ENCODE measurements at regions not wholly inside any gene's neighbourhood (a gene's known extent, or its start where the extent isn't known, plus 50 kb on each side); places are given as distances from the start of the nearest gene placed in this dataset.

- TF ChIP-seq SP1 (IDR thresholded peaks at IDR 0.05) (no peak), FOXA1 (IDR thresholded peaks at IDR 0.05) (no peak), ARNT (IDR thresholded peaks at IDR 0.05) (no peak), TARDBP (IDR thresholded peaks at IDR 0.05) (no peak), FOXM1 (IDR thresholded peaks at IDR 0.05; ENCODE audit: borderline replicate concordance) (no peak), BHLHE40 (IDR thresholded peaks at IDR 0.05; ENCODE audit: borderline replicate concordance) (no peak), LEF1 (IDR thresholded peaks at IDR 0.05; ENCODE audit: borderline replicate concordance) (no peak), FOXK2 (IDR thresholded peaks at IDR 0.05) (no peak), CTBP1 (IDR thresholded peaks at IDR 0.05; ENCODE audit: borderline replicate concordance) (no peak), ZNF384 (IDR thresholded peaks at IDR 0.05) (no peak), ELF4 (IDR thresholded peaks at IDR 0.05) (no peak), HDGF (IDR thresholded peaks at IDR 0.05; ENCODE audit: borderline replicate concordance) (no peak), L3MBTL2 (conservative IDR thresholded peaks at IDR 0.05) (no peak)
- TF ChIP-seq, protein P1, sequence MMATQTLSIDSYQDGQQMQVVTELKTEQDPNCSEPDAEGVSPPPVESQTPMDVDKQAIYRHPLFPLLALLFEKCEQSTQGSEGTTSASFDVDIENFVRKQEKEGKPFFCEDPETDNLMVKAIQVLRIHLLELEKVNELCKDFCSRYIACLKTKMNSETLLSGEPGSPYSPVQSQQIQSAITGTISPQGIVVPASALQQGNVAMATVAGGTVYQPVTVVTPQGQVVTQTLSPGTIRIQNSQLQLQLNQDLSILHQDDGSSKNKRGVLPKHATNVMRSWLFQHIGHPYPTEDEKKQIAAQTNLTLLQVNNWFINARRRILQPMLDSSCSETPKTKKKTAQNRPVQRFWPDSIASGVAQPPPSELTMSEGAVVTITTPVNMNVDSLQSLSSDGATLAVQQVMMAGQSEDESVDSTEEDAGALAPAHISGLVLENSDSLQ (IDR thresholded peaks at IDR 0.05): no peak
Measured at GRCh38 chr4:138901177-138901576, 114.4 kb upstream of the NOCT start.

All from HEK293T (cell line).